Heart left ventricle (tissue), 13 donors: ENCODE measurements at regions not wholly inside any gene's neighbourhood (a gene's known extent, or its start where the extent isn't known, plus 50 kb on each side); places are given as distances from the start of the nearest gene placed in this dataset.

Experiments used
- CTCF ChIP-seq, 12 donors: fragments of 200-600 bp; sonication (generic) in 4 of 12; IDR thresholded peaks; one replicate each; pipeline versions ENCODE4 v1.5.0 to v1.8.0; 2018 to 2022; ENCODE audit warnings: antibody characterized with exemption in 12 of 12, mild to moderate bottlenecking in 5 of 12
- POLR2A ChIP-seq, 2 donors: fragments of 450-650 bp; IDR thresholded peaks; one replicate each; pipeline ENCODE4 v1.6.1; 2017; ENCODE audit warnings: antibody characterized with exemption in 2 of 2, mild to moderate bottlenecking in 2 of 2, moderate library complexity in 2 of 2
- donor health status: ischemic (EF 13 %, LVEDD 7.1; RV severe dilation, severe dysfunction).
- donor health status: DM: no; HTN: yes; CAD: no.
- donor health status: DM: no; HTN: no; CAD: no.
- donor health status: ischemic (EF 25% LVEDD 6.9; RV normal size, moderate dysfunction).
- donor health status: ischemic (EF 25% LVEDD 5.7; RV mildly dilated, moderate dysfunction).
- donor health status: ischemic (EF 35%, LVEDD 5.7; RV mildly dilated, moderate dysfunction).
- donor health status: nonischemic (EF 11% LVEDD 7.7; RV severe dilation, severe dysfunction).
- donor health status: DM: yes; HTN: yes; CAD: no.
- donor health status: PGD.
- donor health status: ischemic (EF 29% LVEDD 5.4; RV normal size, mild dysfunction).
- donor health status: nonischemic (EF 23%, LVEDD 6.1; RV moderate dilation, normal function).

- TF ChIP-seq CTCF (IDR thresholded peaks at IDR 0.05) (no peak), POLR2A (IDR thresholded peaks at IDR 0.05) (no peak)
Observed at GRCh38 chr20:52630138-52630537, 342.0 kb upstream of the TSHZ2 start.
